Choroid plexus epithelial cell (primary cell): ENCODE measurements at regions not wholly inside any gene's neighbourhood (a gene's known extent, or its start where the extent isn't known, plus 50 kb on each side); places are given as distances from the start of the nearest gene placed in this dataset.

Experiments
- DNase-seq: peaks from one replicate; pipeline ENCODE4 v3.0.0-alpha.2; 2010; ENCODE audit warnings: low read depth
- H3K4me3 ChIP-seq: 2 replicates; pipeline ENCODE4 v1.5.1; 2011; ENCODE audit warnings: low read depth, mild to moderate bottlenecking, control low read depth, low read length, moderate library complexity
- TF ChIP-seq, protein P1 (sequence below): conservative IDR thresholded peaks from 2 replicates; pipeline ENCODE4 v1.5.1; 2011; ENCODE audit warnings: low read depth, mild to moderate bottlenecking, control low read depth, inconsistent platforms, low read length, moderate library complexity

- DNase-seq, result no peak
- no peak overlapping the region for H3K4me3 ChIP-seq
- TF ChIP-seq, protein P1, sequence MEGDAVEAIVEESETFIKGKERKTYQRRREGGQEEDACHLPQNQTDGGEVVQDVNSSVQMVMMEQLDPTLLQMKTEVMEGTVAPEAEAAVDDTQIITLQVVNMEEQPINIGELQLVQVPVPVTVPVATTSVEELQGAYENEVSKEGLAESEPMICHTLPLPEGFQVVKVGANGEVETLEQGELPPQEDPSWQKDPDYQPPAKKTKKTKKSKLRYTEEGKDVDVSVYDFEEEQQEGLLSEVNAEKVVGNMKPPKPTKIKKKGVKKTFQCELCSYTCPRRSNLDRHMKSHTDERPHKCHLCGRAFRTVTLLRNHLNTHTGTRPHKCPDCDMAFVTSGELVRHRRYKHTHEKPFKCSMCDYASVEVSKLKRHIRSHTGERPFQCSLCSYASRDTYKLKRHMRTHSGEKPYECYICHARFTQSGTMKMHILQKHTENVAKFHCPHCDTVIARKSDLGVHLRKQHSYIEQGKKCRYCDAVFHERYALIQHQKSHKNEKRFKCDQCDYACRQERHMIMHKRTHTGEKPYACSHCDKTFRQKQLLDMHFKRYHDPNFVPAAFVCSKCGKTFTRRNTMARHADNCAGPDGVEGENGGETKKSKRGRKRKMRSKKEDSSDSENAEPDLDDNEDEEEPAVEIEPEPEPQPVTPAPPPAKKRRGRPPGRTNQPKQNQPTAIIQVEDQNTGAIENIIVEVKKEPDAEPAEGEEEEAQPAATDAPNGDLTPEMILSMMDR, result no peak
Measured at GRCh38 chr2:94964193-94964592, 61.3 kb upstream of the MAL start.

- TF ChIP-seq, protein P1, result no peak
- no peak for DNase-seq
- H3K4me3 ChIP-seq, result no peak overlapping the region
Measured at GRCh38 chr2:94966689-94967088, 58.8 kb upstream of the MAL start.

- no peak overlapping the region for H3K4me3 ChIP-seq
- TF ChIP-seq, protein P1, result no peak
- no peak for DNase-seq
Measured at GRCh38 chr2:94970353-94970752, 55.2 kb upstream of the MAL start.
